HepG2 (cell line): ENCODE measurements at regions not wholly inside any gene's neighbourhood (a gene's known extent, or its start where the extent isn't known, plus 50 kb on each side); places are given as distances from the start of the nearest gene placed in this dataset.

Experiments
- ATAC-seq: fragments of 200-7000 bp; cut with Tn5 transposase; 3 replicates; pipeline ENCODE4 v1.9.1; 2020; ENCODE audit warnings: mild to moderate bottlenecking, moderate library complexity
- BruUV-seq: library from RNA; stranded (reverse); fragments of 400-500 nt; replicated peaks from 2 replicates; lab custom pipeline; 2021; lab: Mats Ljungman, UMichigan
- CTCF ChIA-PET: fragments of 300-600 bp; formaldehyde crosslinking; extraction: SDS; loops from one replicate; lab custom pipeline; 2021; ENCODE audit warnings: low total read pairs, inconsistent platforms, low intra/inter-chr PET ratio; lab: Yijun Ruan, JAX
- POLR2A ChIA-PET: fragments of 350-600 bp; sonication (Branson Sonifier 250); formaldehyde crosslinking; loops from one replicate; lab custom pipeline; 2020; ENCODE audit warnings: antibody characterized with exemption, inconsistent platforms; lab: Yijun Ruan, JAX
- DNase-seq: peaks from one replicate; pipeline ENCODE4 v3.0.0-alpha.2; 2015; ENCODE audit warnings: low spot score
- FAIRE-seq: peaks from 3 replicates; lab custom pipeline; 2011; peaks lifted over from hg19 to GRCh38; lab: Jason Lieb, UNC
- H2AFZ ChIP-seq: one replicate; pipeline ENCODE4 v1.6.1; 2011; ENCODE audit warnings: low read length, inconsistent platforms
- H3K27ac ChIP-seq: fragments of 300-600 bp; 3 replicates; pipeline ENCODE4 v1.8.0; 2011; ENCODE audit warnings: mixed run types, mild to moderate bottlenecking, mixed read lengths, low read length, inconsistent platforms; ENCODE audit not compliant: insufficient read depth; ENCODE audit errors: extremely low read length
- H3K27me3 ChIP-seq, 2 experiments: fragments of 200-600 bp in 1 of 2; 2 replicates in 1 of 2; 3 replicates in 1 of 2; pipeline versions ENCODE4 v1.6.0 to v1.8.0; 2011; ENCODE audit warnings: low read length in 2 of 2, mild to moderate bottlenecking in 2 of 2, moderate library complexity in 2 of 2, inconsistent platforms in 1 of 2; ENCODE audit not compliant: insufficient read depth in 2 of 2, control insufficient read depth in 1 of 2
- H3K36me3 ChIP-seq, 2 experiments: fragments of 200-600 bp in 1 of 2; replicated peaks in 1 of 2; 2 replicates in 1 of 2; 3 replicates in 1 of 2; pipeline versions ENCODE4 v1.5.1 to v1.8.0; 2011; ENCODE audit warnings: low read length in 2 of 2, inconsistent platforms in 1 of 2; ENCODE audit not compliant: insufficient read depth in 2 of 2, control insufficient read depth in 1 of 2
- H3K4me1 ChIP-seq: 2 replicates; pipeline ENCODE4 v1.5.1; 2012; ENCODE audit warnings: low read length, inconsistent platforms; ENCODE audit not compliant: insufficient read depth
- H3K4me2 ChIP-seq: 2 replicates; pipeline ENCODE4 v1.6.0; 2011; ENCODE audit warnings: low read depth, low read length, inconsistent platforms
- H3K4me3 ChIP-seq, 3 experiments: fragments of 200-600 bp in 1 of 3; sonication (generic), shearing (Covaris generic) in 1 of 3; replicated peaks in 1 of 3; 2 replicates each; pipeline ENCODE4 v1.5.1; 2011 to 2016; ENCODE audit warnings: low read length in 3 of 3, inconsistent platforms in 2 of 3, low read depth in 2 of 3, mild to moderate bottlenecking in 2 of 3, control low read depth in 1 of 3, mixed read lengths in 1 of 3; ENCODE audit not compliant: insufficient read depth in 1 of 3
- H3K79me2 ChIP-seq: one replicate; pipeline ENCODE4 v1.6.1; 2011; ENCODE audit warnings: low read length, inconsistent platforms; ENCODE audit not compliant: insufficient read depth
- H3K9ac ChIP-seq: 2 replicates; pipeline ENCODE4 v1.6.0; 2011; ENCODE audit warnings: mild to moderate bottlenecking, low read depth, low read length, inconsistent platforms; ENCODE audit not compliant: insufficient read depth
- H3K9me3 ChIP-seq: 2 replicates; pipeline ENCODE4 v1.5.1; 2012; ENCODE audit warnings: mild to moderate bottlenecking, low read length
- H4K20me1 ChIP-seq: 2 replicates; pipeline ENCODE4 v1.6.0; 2011; ENCODE audit warnings: inconsistent platforms, mild to moderate bottlenecking, low read length, moderate library complexity; ENCODE audit not compliant: insufficient read depth
- ARNTL ChIP-seq: sonication (generic); formaldehyde crosslinking; IDR thresholded peaks from 2 replicates; pipeline ENCODE4 v1.4.0; 2020; ENCODE audit warnings: mild to moderate bottlenecking, missing genetic modification reagents
- ATAD3A ChIP-seq: sonication (generic); formaldehyde crosslinking; IDR thresholded peaks from 2 replicates; pipeline ENCODE4 v1.4.0; 2020; ENCODE audit warnings: missing genetic modification reagents
- ATF7-NPFF ChIP-seq: sonication (generic); formaldehyde crosslinking; IDR thresholded peaks from 2 replicates; pipeline ENCODE4 v1.8.1; 2023; ENCODE audit warnings: mild to moderate bottlenecking, low read depth, missing genetic modification reagents, moderate library complexity
- BRD4 ChIP-seq: sonication (generic); formaldehyde crosslinking; IDR thresholded peaks from 2 replicates; pipeline ENCODE4 v1.4.0; 2020; ENCODE audit warnings: missing genetic modification reagents
- CHD2 ChIP-seq: IDR thresholded peaks from 2 replicates; pipeline ENCODE4 v1.6.1; 2011; ENCODE audit warnings: low read depth, low read length, improper control_type of control experiment
- FOSL2 ChIP-seq: sonication (generic); formaldehyde crosslinking; IDR thresholded peaks from 2 replicates; pipeline ENCODE4 v1.4.0; 2020; ENCODE audit warnings: missing genetic modification reagents
- HMG20A ChIP-seq: IDR thresholded peaks from 2 replicates; pipeline ENCODE4 v1.6.1; 2016; ENCODE audit warnings: borderline replicate concordance
- HMG20B ChIP-seq: conservative IDR thresholded peaks from 2 replicates; pipeline ENCODE4 v1.6.1; 2016; ENCODE audit warnings: missing genetic modification reagents, missing compliant biosample characterization
- KAT8 ChIP-seq: IDR thresholded peaks from 2 replicates; pipeline ENCODE4 v1.6.1; 2016; ENCODE audit warnings: missing genetic modification reagents, missing compliant biosample characterization
- NFAT5 ChIP-seq: sonication (generic); formaldehyde crosslinking; IDR thresholded peaks from 2 replicates; pipeline ENCODE4 v1.4.0; 2020; ENCODE audit warnings: missing genetic modification reagents
- THYN1 ChIP-seq: sonication (generic); formaldehyde crosslinking; IDR thresholded peaks from 2 replicates; pipeline ENCODE4 v1.8.1; 2023; ENCODE audit warnings: low read depth, mild to moderate bottlenecking, moderate library complexity, missing genetic modification reagents, borderline replicate concordance
- TOPORS ChIP-seq: sonication (generic); formaldehyde crosslinking; IDR thresholded peaks from 2 replicates; pipeline ENCODE4 v1.8.0; 2023; ENCODE audit warnings: mild to moderate bottlenecking, missing genetic modification reagents
- ZMAT3 ChIP-seq: sonication (generic); formaldehyde crosslinking; conservative IDR thresholded peaks from 2 replicates; pipeline ENCODE4 v1.7.0; 2021; ENCODE audit warnings: missing genetic modification reagents
- ZNF329 ChIP-seq: sonication (generic); formaldehyde crosslinking; IDR thresholded peaks from 2 replicates; pipeline ENCODE4 v1.9.0; 2021; ENCODE audit warnings: low read depth, mild to moderate bottlenecking, missing genetic modification reagents
- ZNF350 ChIP-seq: sonication (generic); formaldehyde crosslinking; IDR thresholded peaks from 2 replicates; pipeline ENCODE4 v1.4.0; 2020; ENCODE audit warnings: mild to moderate bottlenecking, low read depth, missing genetic modification reagents, borderline replicate concordance
- ZNF441 ChIP-seq: sonication (generic); formaldehyde crosslinking; IDR thresholded peaks from 2 replicates; pipeline ENCODE4 v1.7.0; 2021; ENCODE audit warnings: missing genetic modification reagents, borderline replicate concordance
- ZNF616 ChIP-seq: sonication (generic); formaldehyde crosslinking; IDR thresholded peaks from 2 replicates; pipeline ENCODE4 v1.5.0; 2020; ENCODE audit warnings: low read depth, mild to moderate bottlenecking, missing genetic modification reagents
- WGBS: methylation state at CpG from one replicate; pipeline ENCODE4 v1.1.6; 2017; ENCODE audit warnings: low lambda C conversion rate; 5-methylcytosine and 5-hydroxymethylcytosine counted together
- in situ Hi-C: cut with HindIII; loops from 2 replicates; pipeline ENCODE4 v1.10.0; 2017; ENCODE audit warnings: low pct_unique_long_range_greater_than_20kb; ENCODE audit not compliant: extremely low pct_ligation_motif_present
- intact Hi-C: fragments of 100-400 bp; cut with micrococcal nuclease; formaldehyde crosslinking; loops from one replicate; pipeline ENCODE4 v1.10.0; 2022; ENCODE audit not compliant: unreplicated experiment
- TF ChIP-seq, protein P1 (sequence below): sonication (generic); formaldehyde crosslinking; IDR thresholded peaks from 2 replicates; pipeline ENCODE4 v1.5.0; 2020; ENCODE audit warnings: missing genetic modification reagents
- TF ChIP-seq, protein P2 (sequence below): sonication (generic); formaldehyde crosslinking; conservative IDR thresholded peaks from 2 replicates; pipeline ENCODE4 v1.4.0; 2020; ENCODE audit warnings: missing genetic modification reagents

DNA sequence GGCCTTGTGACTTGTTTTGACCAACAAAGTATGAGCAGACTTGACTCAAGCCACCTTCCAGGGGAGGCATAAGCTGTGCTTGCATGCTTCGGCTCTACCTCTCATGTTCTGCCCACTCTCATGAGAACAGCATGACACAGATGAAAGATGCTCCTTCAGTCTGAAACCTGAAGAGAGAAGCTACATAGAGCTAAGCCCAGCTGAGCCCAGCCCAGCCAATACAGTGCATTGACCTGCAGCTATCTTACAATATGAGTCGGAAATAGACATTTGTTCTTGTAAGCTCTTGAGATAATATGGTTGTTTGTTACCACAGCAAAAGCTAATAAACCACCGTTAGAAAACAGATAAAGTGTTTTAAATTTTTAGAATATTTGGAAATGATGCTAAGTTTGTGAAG lies 426.7 kb upstream of the PKDCC start:
- Histone ChIP-seq H3K27ac (no peak overlapping the region), H2AFZ (no peak overlapping the region), H3K9ac (no peak overlapping the region), H3K4me3 (no peak overlapping the region), H3K4me1 (no peaks in the 10 kb centered on the region), H3K79me2 (no peaks in the 10 kb centered on the region), H3K9me3 (no peaks in the 10 kb centered on the region), H3K4me2 (no peak overlapping the region), H4K20me1 (no peaks in the 10 kb centered on the region), H3K27me3 (no peaks in the 10 kb centered on the region), H3K36me3 (no peaks in the 10 kb centered on the region)
- POLR2A ChIA-PET: no interaction called here
- ATAC-seq: no peak
- no peak for DNase-seq
- intact Hi-C loops: no loop called here
- TF ChIP-seq ATF7-NPFF (CRISPR knock-in tag): no peak
- no peak for TF ChIP-seq FOSL2 (CRISPR knock-in tag)
- no peak for TF ChIP-seq ZNF441
- TF ChIP-seq HMG20A (CRISPR knock-in tag): no peak
- no peak for TF ChIP-seq CHD2
- TF ChIP-seq ZNF616 (CRISPR knock-in tag): no peak
- TF ChIP-seq, protein P1, sequence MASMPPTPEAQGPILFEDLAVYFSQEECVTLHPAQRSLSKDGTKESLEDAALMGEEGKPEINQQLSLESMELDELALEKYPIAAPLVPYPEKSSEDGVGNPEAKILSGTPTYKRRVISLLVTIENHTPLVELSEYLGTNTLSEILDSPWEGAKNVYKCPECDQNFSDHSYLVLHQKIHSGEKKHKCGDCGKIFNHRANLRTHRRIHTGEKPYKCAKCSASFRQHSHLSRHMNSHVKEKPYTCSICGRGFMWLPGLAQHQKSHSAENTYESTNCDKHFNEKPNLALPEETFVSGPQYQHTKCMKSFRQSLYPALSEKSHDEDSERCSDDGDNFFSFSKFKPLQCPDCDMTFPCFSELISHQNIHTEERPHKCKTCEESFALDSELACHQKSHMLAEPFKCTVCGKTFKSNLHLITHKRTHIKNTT (CRISPR knock-in tag): no peak
- no peak for TF ChIP-seq ZNF350
- no peak for TF ChIP-seq BRD4 (CRISPR knock-in tag)
- no peak for TF ChIP-seq NFAT5 (CRISPR knock-in tag)
- TF ChIP-seq TOPORS (CRISPR knock-in tag): no peak
- TF ChIP-seq KAT8 (CRISPR knock-in tag): no peak
- TF ChIP-seq THYN1 (CRISPR knock-in tag): no peak
- no peak for TF ChIP-seq HMG20B (CRISPR knock-in tag)
- no peak for TF ChIP-seq ARNTL
- no peak for TF ChIP-seq ATAD3A (CRISPR knock-in tag)
- TF ChIP-seq ZNF329 (CRISPR knock-in tag): no peak
- TF ChIP-seq ZMAT3 (CRISPR knock-in tag): no peak
- TF ChIP-seq, protein P2, sequence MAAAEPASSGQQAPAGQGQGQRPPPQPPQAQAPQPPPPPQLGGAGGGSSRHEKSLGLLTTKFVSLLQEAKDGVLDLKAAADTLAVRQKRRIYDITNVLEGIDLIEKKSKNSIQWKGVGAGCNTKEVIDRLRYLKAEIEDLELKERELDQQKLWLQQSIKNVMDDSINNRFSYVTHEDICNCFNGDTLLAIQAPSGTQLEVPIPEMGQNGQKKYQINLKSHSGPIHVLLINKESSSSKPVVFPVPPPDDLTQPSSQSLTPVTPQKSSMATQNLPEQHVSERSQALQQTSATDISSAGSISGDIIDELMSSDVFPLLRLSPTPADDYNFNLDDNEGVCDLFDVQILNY (CRISPR knock-in tag): no peak
- FAIRE-seq: no peak
- in situ Hi-C loops: no loop called here
- 1% methylated on average over 3 of the region's 3 CpGs for WGBS
- BruUV-seq: no TSS peak
- CTCF ChIA-PET: no interaction called here
